KMS-11 (cell line): ENCODE measurements at regions not wholly inside any gene's neighbourhood (a gene's known extent, or its start where the extent isn't known, plus 50 kb on each side); places are given as distances from the start of the nearest gene placed in this dataset.

Experiments used
- H2AFZ ChIP-seq: fragments of 200-600 bp; sonication (generic); 2 replicates; pipeline ENCODE4 v1.6.1; 2016; ENCODE audit warnings: antibody characterized with exemption, mixed run types, low read depth
- H3K27ac ChIP-seq: fragments of 200-600 bp; sonication (generic); 2 replicates; pipeline ENCODE4 v1.6.1; 2016; ENCODE audit warnings: mild to moderate bottlenecking, mixed run types
- H3K27me3 ChIP-seq: fragments of 200-600 bp; sonication (generic); 2 replicates; pipeline ENCODE4 v1.6.1; 2017; ENCODE audit warnings: mild to moderate bottlenecking, low read depth, mixed run types, moderate library complexity; ENCODE audit not compliant: insufficient read depth
- H3K36me3 ChIP-seq: fragments of 200-600 bp; sonication (generic); 2 replicates; pipeline ENCODE4 v1.6.1; 2017; ENCODE audit warnings: mild to moderate bottlenecking, mixed run types; ENCODE audit not compliant: insufficient read depth
- H3K4me1 ChIP-seq: fragments of 200-600 bp; sonication (generic); 2 replicates; pipeline ENCODE4 v1.6.1; 2016; ENCODE audit warnings: mild to moderate bottlenecking, low read depth, mixed run types; ENCODE audit not compliant: poor library complexity, severe bottlenecking
- H3K4me2 ChIP-seq: fragments of 200-600 bp; sonication (generic); 2 replicates; pipeline ENCODE4 v1.7.0; 2016; ENCODE audit warnings: mild to moderate bottlenecking, mixed run types
- H3K4me3 ChIP-seq: fragments of 200-600 bp; sonication (generic); IDR thresholded peaks from 2 replicates; pipeline ENCODE4 v1.6.1; 2017; ENCODE audit warnings: low read depth, low read length, mixed read lengths; ENCODE audit not compliant: insufficient read depth
- H3K79me2 ChIP-seq: fragments of 200-600 bp; sonication (generic); 2 replicates; pipeline ENCODE4 v1.6.1; 2016; ENCODE audit warnings: low read depth, mixed run types; ENCODE audit not compliant: insufficient read depth
- H3K9ac ChIP-seq: fragments of 200-600 bp; sonication (generic); 2 replicates; pipeline ENCODE4 v1.6.1; 2016; ENCODE audit warnings: mild to moderate bottlenecking, mixed run types
- H4K20me1 ChIP-seq: fragments of 200-600 bp; sonication (generic); 2 replicates; pipeline ENCODE4 v1.6.1; 2016; ENCODE audit warnings: mild to moderate bottlenecking, mixed run types; ENCODE audit not compliant: insufficient read depth
- CTCF ChIP-seq: fragments of 200-600 bp; sonication (generic); conservative IDR thresholded peaks from 2 replicates; pipeline ENCODE4 v1.6.1; 2017; ENCODE audit warnings: low read depth, mild to moderate bottlenecking, antibody characterized with exemption, low read length, moderate library complexity, mixed read lengths

GRCh38 chr2:18232731-18233438, 327.6 kb downstream of the RDH14 start:
- no peak for TF ChIP-seq CTCF
- Histone ChIP-seq H3K4me2 (no peak overlapping the region), H3K27me3 (no peaks in the 10 kb centered on the region), H3K4me3 (no peak overlapping the region), H3K4me1 (no peaks in the 10 kb centered on the region), H3K79me2 (no peaks in the 10 kb centered on the region), H3K9ac (no peak overlapping the region), H3K27ac (no peak overlapping the region), H3K36me3 (no peaks in the 10 kb centered on the region), H4K20me1 (no peaks in the 10 kb centered on the region), H2AFZ (no peak overlapping the region)

- H3K4me2 ChIP-seq, result no peak overlapping the region
- H3K27me3 ChIP-seq, result no peaks in the 10 kb centered on the region
- no peaks in the 10 kb centered on the region for H4K20me1 ChIP-seq
- no peak overlapping the region for H3K27ac ChIP-seq
- no peaks in the 10 kb centered on the region for H3K79me2 ChIP-seq
- TF ChIP-seq CTCF, result no peak
- no peak overlapping the region for H2AFZ ChIP-seq
- H3K36me3 ChIP-seq, result no peaks in the 10 kb centered on the region
- no peaks in the 10 kb centered on the region for H3K4me1 ChIP-seq
- H3K4me3 ChIP-seq, result no peak overlapping the region
- H3K9ac ChIP-seq, result no peak overlapping the region
Observed at GRCh38 chr2:18230668-18231067, 329.8 kb downstream of the RDH14 start.

- Histone ChIP-seq H3K27me3 (no peaks in the 10 kb centered on the region), H3K4me2 (no peak overlapping the region), H3K4me1 (no peaks in the 10 kb centered on the region), H3K36me3 (no peaks in the 10 kb centered on the region), H2AFZ (no peak overlapping the region), H4K20me1 (no peaks in the 10 kb centered on the region), H3K79me2 (no peaks in the 10 kb centered on the region), H3K4me3 (no peak overlapping the region), H3K9ac (no peak overlapping the region), H3K27ac (no peak overlapping the region)
- TF ChIP-seq CTCF, result no peak
Observed at GRCh38 chr2:18219676-18220075, 340.8 kb downstream of the RDH14 start.

GRCh38 chr2:18218160-18218933, 339.9 kb downstream of the KCNS3 start:
- Histone ChIP-seq H3K4me2 (no peak overlapping the region), H2AFZ (no peak overlapping the region), H3K4me1 (no peaks in the 10 kb centered on the region), H3K36me3 (no peaks in the 10 kb centered on the region), H3K79me2 (no peaks in the 10 kb centered on the region), H3K27ac (no peak overlapping the region), H3K9ac (no peak overlapping the region), H3K27me3 (no peaks in the 10 kb centered on the region), H4K20me1 (no peaks in the 10 kb centered on the region), H3K4me3 (no peak overlapping the region)
- TF ChIP-seq CTCF, result no peak
